Stomach (tissue), 4 donors: ENCODE measurements at regions not wholly inside any gene's neighbourhood (a gene's known extent, or its start where the extent isn't known, plus 50 kb on each side); places are given as distances from the start of the nearest gene placed in this dataset.

Source experiments
- CTCF ChIP-seq, 7 experiments: fragments of 450-650 bp in 4 of 7; fragments of 200-600 bp in 3 of 7; sonication (generic) in 3 of 7; IDR thresholded peaks; one replicate each; pipeline ENCODE4 v1.5.1; 2016 to 2019; ENCODE audit warnings: antibody characterized with exemption in 7 of 7, control low read depth in 2 of 7, mild to moderate bottlenecking in 1 of 7
- POLR2AphosphoS5 ChIP-seq, 3 donors: sonication (generic); formaldehyde crosslinking; IDR thresholded peaks; one replicate each; pipeline ENCODE4 v1.6.1; 2016; ENCODE audit warnings: antibody characterized with exemption in 3 of 3

GRCh38 chr16:73527187-73527586 lies 479.3 kb upstream of the ZFHX3 start:
- TF ChIP-seq CTCF (IDR thresholded peaks at IDR 0.05) (no peak), POLR2AphosphoS5 (IDR thresholded peaks at IDR 0.05) (no peak)
